Adrenal gland (tissue), 9 donors: ENCODE measurements at regions not wholly inside any gene's neighbourhood (a gene's known extent, or its start where the extent isn't known, plus 50 kb on each side); places are given as distances from the start of the nearest gene placed in this dataset.

Experiments used
- DNase-seq, 7 donors: peaks; one replicate each; pipeline ENCODE4 v3.0.0-alpha.2; 2019 to 2020
- H3K27ac ChIP-seq, 5 donors: fragments of 200-600 bp; sonication (generic) in 4 of 5; 1 replicate in 3 of 5; 2 replicates in 2 of 5; pipeline versions ENCODE4 v1.5.1 to v1.8.0; 2016 to 2020; ENCODE audit warnings: mild to moderate bottlenecking in 1 of 5
- H3K27me3 ChIP-seq: fragments of 200-600 bp; 2 replicates; pipeline ENCODE4 v1.8.0; 2021
- H3K36me3 ChIP-seq, 2 donors: fragments of 200-600 bp; replicated peaks in 1 of 2; 1 replicate in 1 of 2; 2 replicates in 1 of 2; pipeline versions ENCODE4 v1.5.1 to v1.8.0; 2018 to 2022
- H3K4me1 ChIP-seq, 2 donors: fragments of 200-600 bp; replicated peaks in 1 of 2; 1 replicate in 1 of 2; 2 replicates in 1 of 2; pipeline versions ENCODE4 v1.5.1 to v1.8.0; 2018 to 2021
- H3K4me3 ChIP-seq, 4 donors: fragments of 200-600 bp; sonication (generic) in 3 of 4; one replicate each; pipeline ENCODE4 v1.5.1; 2016 to 2018
- H3K9me3 ChIP-seq, 3 donors: fragments of 200-600 bp; sonication (generic) in 1 of 3; replicated peaks in 1 of 3; 1 replicate in 2 of 3; 2 replicates in 1 of 3; pipeline versions ENCODE4 v1.5.1 to v1.8.0; 2016 to 2021
- CTCF ChIP-seq, 6 experiments: fragments of 450-650 bp in 4 of 6; fragments of 200-600 bp in 2 of 6; sonication (generic) in 1 of 6; IDR thresholded peaks; 1 replicate in 5 of 6; 2 replicates in 1 of 6; pipeline versions ENCODE4 v1.5.1 to v1.8.0; 2016 to 2021; ENCODE audit warnings: antibody characterized with exemption in 6 of 6, mild to moderate bottlenecking in 2 of 6, moderate library complexity in 1 of 6
- POLR2A ChIP-seq, 2 donors: fragments of 450-650 bp; IDR thresholded peaks; one replicate each; pipeline ENCODE4 v1.6.1; 2017; ENCODE audit warnings: antibody characterized with exemption in 2 of 2, mild to moderate bottlenecking in 2 of 2, moderate library complexity in 1 of 2
- WGBS, 4 donors: extraction: QIAGEN DNeasy Blood & Tissue Kit in 2 of 4; methylation state at CpG; one replicate each; pipeline versions ENCODE4 v1.1.5 to v1.1.7; 2013 to 2017; 5-methylcytosine and 5-hydroxymethylcytosine counted together
- intact Hi-C, 2 donors: fragments of 100-400 bp; cut with DNase I; formaldehyde crosslinking; loops; one replicate each; pipeline versions ENCODE4 v1.14.1 to v1.15.0; 2022 to 2023
- donor health status: healthy with polysubstance abuse.
- donor health status: Bipolar disorder and iron deficiency.
- donor health status: DM: yes; HTN: yes; CAD: no.
- donor health status: DM: no; HTN: no; CAD: no.
- donor health status: DM: no; HTN: no; CAD: no.

GRCh38 chr6:44680202-44680720 is 292.8 kb downstream of the CDC5L start:
- DNase-seq, result no peak
- TF ChIP-seq POLR2A (IDR thresholded peaks at IDR 0.05) (no peak), CTCF (IDR thresholded peaks at IDR 0.05) (no peak)
- intact Hi-C loops, result no loop called here
- WGBS, 4 donors, result 75 to 87% (median 84%) methylated on average over 4 of the region's 4 CpGs
- H3K9me3 ChIP-seq, result no peaks in the 10 kb centered on the region
- no peaks in the 10 kb centered on the region for H3K36me3 ChIP-seq
- H3K4me1 ChIP-seq, result no peaks in the 10 kb centered on the region
- H3K27me3 ChIP-seq, result no peaks in the 10 kb centered on the region
- H3K27ac ChIP-seq, result no peak overlapping the region
- H3K4me3 ChIP-seq, result no peak overlapping the region

GRCh38 chr6:44681761-44682160 is 294.3 kb downstream of the CDC5L start:
- 61 to 70% (median 67%) methylated on average over 10 of the region's 10 CpGs for WGBS, 4 donors
- DNase-seq, result peak in 1 of 7 donors; percentile 23
- intact Hi-C loops, result no loop called here
- H3K4me1 ChIP-seq, result no peaks in the 10 kb centered on the region
- H3K4me3 ChIP-seq, result no peak overlapping the region
- no peaks in the 10 kb centered on the region for H3K9me3 ChIP-seq
- no peaks in the 10 kb centered on the region for H3K27me3 ChIP-seq
- TF ChIP-seq POLR2A (IDR thresholded peaks at IDR 0.05), result no peak
- TF ChIP-seq CTCF (IDR thresholded peaks at IDR 0.05), result no peak
- H3K27ac ChIP-seq, result no peak overlapping the region
- no peaks in the 10 kb centered on the region for H3K36me3 ChIP-seq

GRCh38 chr6:44682280-44682679 is 294.8 kb downstream of the CDC5L start:
- H3K4me3 ChIP-seq, result no peak overlapping the region
- no peaks in the 10 kb centered on the region for H3K36me3 ChIP-seq
- no peaks in the 10 kb centered on the region for H3K4me1 ChIP-seq
- no peaks in the 10 kb centered on the region for H3K9me3 ChIP-seq
- no peak for TF ChIP-seq POLR2A (IDR thresholded peaks at IDR 0.05)
- TF ChIP-seq CTCF (IDR thresholded peaks at IDR 0.05), result no peak
- intact Hi-C loops, result no loop called here
- 62 to 78% (median 75%) methylated on average over 5 to 6 of the region's 6 CpGs for WGBS, 4 donors
- H3K27ac ChIP-seq, result no peak overlapping the region
- no peak for DNase-seq
- H3K27me3 ChIP-seq, result no peaks in the 10 kb centered on the region

GRCh38 chr6:44682987-44683779 is 295.7 kb downstream of the CDC5L start:
- no peaks in the 10 kb centered on the region for H3K9me3 ChIP-seq
- TF ChIP-seq CTCF (IDR thresholded peaks at IDR 0.05) (no peak), POLR2A (IDR thresholded peaks at IDR 0.05) (no peak)
- H3K4me1 ChIP-seq, result no peaks in the 10 kb centered on the region
- no peak for DNase-seq
- H3K27ac ChIP-seq, result no peak overlapping the region
- intact Hi-C loops, result no loop called here
- no peaks in the 10 kb centered on the region for H3K36me3 ChIP-seq
- no peak overlapping the region for H3K4me3 ChIP-seq
- no peaks in the 10 kb centered on the region for H3K27me3 ChIP-seq
- WGBS, 4 donors, result 84 to 89% (median 86%) methylated on average over 13 of the region's 13 CpGs
